Small intestine (tissue), 7 donors: ENCODE measurements at regions not wholly inside any gene's neighbourhood (a gene's known extent, or its start where the extent isn't known, plus 50 kb on each side); places are given as distances from the start of the nearest gene placed in this dataset.

Experiments used
- DNase-seq, 2 donors: peaks; one replicate each; pipeline versions ENCODE4 v3.0.0 to v3.0.0-alpha.2; 2013
- FAIRE-seq: peaks from 2 replicates; lab custom pipeline; 2012; peaks lifted over from hg19 to GRCh38; lab: Jason Lieb, UNC
- H3K27ac ChIP-seq, 3 donors: one replicate each; pipeline ENCODE4 v1.5.1; 2013; ENCODE audit warnings: low read length in 2 of 3, mild to moderate bottlenecking in 2 of 3, control low read depth in 1 of 3, inconsistent platforms in 1 of 3, low read depth in 1 of 3, moderate library complexity in 1 of 3
- H3K27me3 ChIP-seq, 3 donors: one replicate each; pipeline ENCODE4 v1.6.1; 2013; ENCODE audit warnings: low read length in 3 of 3, inconsistent platforms in 1 of 3; ENCODE audit not compliant: control insufficient read depth in 3 of 3, insufficient read depth in 3 of 3
- H3K36me3 ChIP-seq, 3 donors: one replicate each; pipeline ENCODE4 v1.6.1; 2013; ENCODE audit warnings: low read length in 3 of 3, inconsistent platforms in 1 of 3, low read depth in 1 of 3, mild to moderate bottlenecking in 1 of 3, moderate library complexity in 1 of 3; ENCODE audit not compliant: control insufficient read depth in 3 of 3, insufficient read depth in 2 of 3
- H3K4me1 ChIP-seq, 3 donors: one replicate each; pipeline ENCODE4 v1.6.1; 2013; ENCODE audit warnings: low read length in 2 of 3, inconsistent platforms in 1 of 3, low read depth in 1 of 3, mild to moderate bottlenecking in 1 of 3, moderate library complexity in 1 of 3; ENCODE audit not compliant: control insufficient read depth in 3 of 3, insufficient read depth in 2 of 3
- H3K4me3 ChIP-seq, 3 donors: one replicate each; pipeline ENCODE4 v1.5.1; 2013; ENCODE audit warnings: low read length in 3 of 3, control low read depth in 1 of 3, inconsistent platforms in 1 of 3, low read depth in 1 of 3, mild to moderate bottlenecking in 1 of 3, moderate library complexity in 1 of 3
- H3K9me3 ChIP-seq, 2 donors: one replicate each; pipeline ENCODE4 v1.6.1; 2013; ENCODE audit warnings: low read depth in 1 of 2, low read length in 1 of 2; ENCODE audit not compliant: control insufficient read depth in 2 of 2, insufficient read depth in 1 of 2
- WGBS, 3 donors: extraction: QIAGEN DNeasy Blood & Tissue Kit; methylation state at CpG; one replicate each; pipeline ENCODE4 v1.1.7; 2013; 5-methylcytosine and 5-hydroxymethylcytosine counted together
- donor health status: healthy with polysubstance abuse.
- donor health status: control.
- donor health status: control.
- donor health status: Bipolar disorder and iron deficiency.
- donor health status: healthy.

DNA sequence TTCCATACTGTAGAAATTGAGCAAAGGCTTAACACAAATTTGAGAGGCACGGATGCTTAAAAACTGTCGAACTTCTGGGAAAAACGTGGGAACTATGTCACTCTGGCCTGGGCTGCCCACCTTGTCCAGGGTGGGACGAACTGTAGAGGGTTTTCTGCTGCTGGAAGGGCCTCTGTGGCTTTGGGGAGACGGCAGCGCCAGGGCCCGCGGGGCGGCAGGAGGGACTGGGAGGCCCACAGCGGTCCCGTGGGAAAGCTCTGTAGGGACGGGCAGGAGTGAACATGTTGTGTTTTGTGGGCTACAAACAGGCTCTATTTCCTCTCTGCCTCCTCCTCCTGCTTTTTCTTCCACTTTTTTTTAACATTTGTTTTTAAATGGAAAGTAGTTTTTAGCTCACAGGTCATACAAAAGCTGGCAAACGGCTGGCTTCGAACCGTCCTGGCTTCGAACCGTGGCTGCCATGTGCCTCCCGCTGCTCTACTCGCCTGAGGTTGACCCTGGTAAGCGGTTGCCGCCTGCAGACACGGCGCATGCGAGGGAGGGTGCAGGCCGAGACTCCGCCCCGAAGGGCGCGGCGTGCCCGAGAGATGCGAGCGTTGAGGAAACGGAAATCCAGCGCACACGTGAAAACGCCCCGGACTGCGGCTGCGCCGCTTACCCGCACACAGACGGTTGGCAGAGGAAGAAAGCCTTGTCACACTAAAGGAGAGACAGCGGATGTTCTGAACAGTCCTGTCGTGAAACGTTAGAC lies 382.3 kb upstream of the ZFP42 start:
- Histone ChIP-seq H3K27me3 (no peaks in the 10 kb centered on the region), H3K36me3 (no peaks in the 10 kb centered on the region), H3K4me1 (no peaks in the 10 kb centered on the region), H3K27ac (no peak overlapping the region), H3K4me3 (no peak overlapping the region), H3K9me3 (no peaks in the 10 kb centered on the region)
- DNase-seq (no peak), FAIRE-seq (no peak)
- WGBS, 3 donors, result 92 to 93% (median 92%) methylated on average over 45 to 46 of the region's 46 CpGs

DNA sequence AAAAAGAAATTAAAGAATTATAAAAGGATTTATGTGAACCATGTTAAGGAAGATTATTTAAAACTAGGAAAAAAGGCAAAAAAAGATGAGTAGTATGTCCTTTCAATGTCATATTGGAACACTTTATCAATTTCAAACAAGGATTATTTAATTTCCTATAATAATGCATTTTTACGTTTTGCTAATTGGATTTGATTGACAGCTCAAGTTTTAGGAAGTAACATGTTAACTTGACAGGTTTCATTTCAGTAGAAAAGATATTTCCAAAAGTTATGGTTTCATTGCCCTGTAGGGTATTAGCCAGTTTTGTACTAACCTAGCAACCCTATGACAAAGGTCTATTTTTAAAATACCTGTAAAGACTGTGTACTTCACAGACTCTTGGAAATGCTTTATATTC lies 379.6 kb upstream of the ZFP42 start:
- 43 to 56% (median 46%) methylated on average over 1 of the region's 1 CpG for WGBS, 3 donors
- Histone ChIP-seq H3K27ac (no peak overlapping the region), H3K4me3 (no peak overlapping the region), H3K9me3 (no peaks in the 10 kb centered on the region), H3K27me3 (no peaks in the 10 kb centered on the region), H3K4me1 (no peaks in the 10 kb centered on the region), H3K36me3 (no peaks in the 10 kb centered on the region)
- FAIRE-seq (no peak), DNase-seq (no peak)

DNA sequence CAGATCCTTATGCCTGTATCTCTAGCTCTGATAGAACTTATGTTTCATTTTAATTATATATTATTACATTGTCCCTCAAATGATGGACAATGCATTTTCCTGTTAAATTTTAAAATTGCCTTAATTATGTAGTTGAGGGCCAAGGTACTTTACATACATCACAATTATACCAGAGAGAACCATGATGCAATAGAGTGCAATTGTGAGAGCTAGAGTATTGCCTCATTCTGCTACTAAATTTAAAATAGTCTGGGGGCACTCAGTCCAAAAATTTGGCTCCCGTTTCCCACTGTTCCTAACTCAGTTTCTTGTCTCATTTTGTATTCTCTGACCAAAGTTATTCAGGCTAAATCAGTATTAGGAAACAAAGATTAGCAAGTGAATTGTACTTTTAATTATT lies 378.5 kb upstream of the ZFP42 start:
- WGBS, 3 donors, result 56 to 64% (median 60%) methylated on average over 1 of the region's 1 CpG

DNA sequence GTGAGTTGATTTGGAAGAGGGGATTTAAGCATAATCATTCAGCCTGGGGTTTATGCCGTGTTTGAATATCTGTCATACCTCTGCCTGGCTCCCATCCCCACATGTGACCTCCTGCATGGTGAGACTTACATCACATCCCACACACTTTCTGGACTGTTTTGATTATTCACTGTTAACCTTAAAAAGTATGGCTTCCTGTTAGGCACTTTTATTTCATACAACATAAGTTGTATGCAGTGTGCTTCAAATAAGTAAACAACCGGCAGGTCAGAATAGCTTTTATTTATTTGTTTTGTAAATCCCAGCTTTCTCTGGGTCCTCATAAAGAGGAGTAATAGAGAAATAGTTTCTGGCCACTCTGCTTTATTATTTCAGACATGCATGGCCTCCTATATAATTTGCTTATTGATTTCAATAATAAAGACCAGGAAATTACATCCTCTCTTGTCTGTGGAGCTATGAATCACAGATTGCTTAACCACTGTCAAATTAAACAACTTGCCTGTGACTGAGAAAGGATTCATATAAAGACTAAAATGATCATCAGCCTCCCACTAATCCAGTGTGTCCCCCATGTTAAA lies 376.8 kb upstream of the ZFP42 start:
- 61 to 73% (median 64%) methylated on average over 2 of the region's 2 CpGs for WGBS, 3 donors
- Histone ChIP-seq H3K4me3 (no peak overlapping the region), H3K4me1 (no peaks in the 10 kb centered on the region), H3K27ac (no peak overlapping the region), H3K27me3 (no peaks in the 10 kb centered on the region), H3K9me3 (no peaks in the 10 kb centered on the region), H3K36me3 (no peaks in the 10 kb centered on the region)
- FAIRE-seq (no peak), DNase-seq (no peak)

More for the DNA sequence above, 378.5 kb upstream of the ZFP42 start:
- no peaks in the 10 kb centered on the region for H3K36me3 ChIP-seq
- no peak overlapping the region for H3K4me3 ChIP-seq
- H3K27ac ChIP-seq, result no peak overlapping the region
- no peaks in the 10 kb centered on the region for H3K27me3 ChIP-seq
- no peak for DNase-seq
- H3K9me3 ChIP-seq, result no peaks in the 10 kb centered on the region
- no peaks in the 10 kb centered on the region for H3K4me1 ChIP-seq
- FAIRE-seq, result no peak

DNA sequence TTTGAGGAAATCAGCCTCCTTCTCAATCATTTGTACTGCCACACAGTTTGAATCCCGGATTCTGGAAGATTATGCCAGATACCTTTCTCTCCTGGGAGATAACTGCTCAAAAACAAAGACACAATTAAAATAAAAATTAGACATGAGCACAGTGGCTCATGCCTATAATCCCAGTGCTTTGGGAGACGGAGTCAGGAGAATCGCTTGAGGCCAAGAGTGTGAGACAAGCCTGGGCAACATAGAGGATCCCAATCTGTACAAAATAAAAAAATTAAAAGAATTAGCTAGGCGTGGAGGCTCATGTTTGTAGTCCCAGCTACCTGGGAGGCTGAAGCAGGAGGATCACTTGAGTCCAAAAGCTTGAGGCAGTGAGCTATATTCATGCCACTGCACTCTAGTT lies 376.3 kb upstream of the ZFP42 start:
- no peak overlapping the region for H3K27ac ChIP-seq
- no peak for FAIRE-seq
- WGBS, 3 donors, result 55 to 68% (median 57%) methylated on average over 4 of the region's 4 CpGs

DNA sequence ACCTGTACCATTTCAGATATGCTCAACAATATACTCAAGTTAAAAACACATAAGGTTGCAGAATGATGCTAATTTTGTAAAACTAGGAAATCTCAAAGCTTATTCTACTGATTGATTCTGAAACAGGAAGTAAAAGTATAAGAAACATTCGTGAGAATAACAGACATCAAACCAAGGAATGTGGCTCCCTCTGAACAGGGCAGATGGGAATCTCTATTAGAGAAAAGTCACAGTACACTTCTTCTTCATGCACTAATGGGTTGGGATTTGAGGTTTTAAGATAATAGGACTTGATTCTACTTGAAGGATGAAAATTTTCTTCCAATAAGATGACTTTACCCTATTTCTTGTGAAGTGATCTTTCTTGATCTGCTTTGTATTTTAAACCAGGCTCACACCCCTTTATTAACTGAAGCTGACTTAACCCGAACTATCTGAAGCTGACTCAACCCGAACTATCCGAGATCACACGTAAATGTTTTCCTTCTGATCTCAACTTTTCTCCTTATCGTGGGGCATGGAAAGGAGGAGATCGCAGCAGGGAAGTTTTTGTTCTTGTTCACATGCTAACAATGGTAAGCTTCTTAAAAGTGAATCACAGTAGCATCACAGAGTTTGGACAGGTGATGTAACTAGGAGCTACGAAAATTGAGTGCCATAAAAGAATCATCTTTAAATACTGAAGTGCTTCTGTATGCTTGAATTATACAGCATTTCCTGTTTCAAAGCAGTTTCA lies 363.1 kb upstream of the ZFP42 start:
- FAIRE-seq (no peak), DNase-seq (no peak)
- Histone ChIP-seq H3K4me3 (no peak overlapping the region), H3K36me3 (no peaks in the 10 kb centered on the region), H3K4me1 (no peaks in the 10 kb centered on the region), H3K27me3 (no peaks in the 10 kb centered on the region), H3K27ac (no peak overlapping the region), H3K9me3 (peaks cover 2 to 4% of the 10 kb centered on the region in 2 donors)
- 64 to 67% (median 65%) methylated on average over 8 of the region's 8 CpGs for WGBS, 3 donors

More for the DNA sequence above, 376.3 kb upstream of the ZFP42 start:
- DNase-seq, result no peak
- H3K27me3 ChIP-seq, result no peaks in the 10 kb centered on the region
- no peaks in the 10 kb centered on the region for H3K4me1 ChIP-seq
- H3K9me3 ChIP-seq, result no peaks in the 10 kb centered on the region
- H3K4me3 ChIP-seq, result no peak overlapping the region
- H3K36me3 ChIP-seq, result no peaks in the 10 kb centered on the region

DNA sequence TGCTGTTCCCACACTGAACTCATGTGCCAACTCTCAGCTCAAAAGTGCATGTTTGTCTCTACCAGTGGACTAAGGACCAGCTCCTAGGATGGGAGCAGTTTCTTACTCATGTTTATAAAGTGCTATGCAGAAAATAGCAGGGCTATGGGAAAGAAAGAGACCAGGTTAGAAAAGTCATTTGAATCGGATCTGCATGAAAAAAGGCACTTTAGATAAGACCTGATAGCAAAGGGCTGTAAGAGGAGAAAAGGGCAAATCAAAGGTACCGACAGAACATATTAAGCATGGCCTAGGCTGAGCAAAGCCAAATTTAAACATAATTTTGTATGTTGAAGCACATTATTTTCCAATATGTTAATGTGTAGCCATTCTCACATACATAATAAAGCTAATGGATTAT lies 362.3 kb upstream of the ZFP42 start:
- no peaks in the 10 kb centered on the region for H3K36me3 ChIP-seq
- FAIRE-seq (no peak), DNase-seq (no peak)
- no peak overlapping the region for H3K4me3 ChIP-seq
- no peaks in the 10 kb centered on the region for H3K27me3 ChIP-seq
- WGBS, 3 donors, result 48 to 59% (median 58%) methylated on average over 2 of the region's 2 CpGs
- H3K27ac ChIP-seq, result no peak overlapping the region
- H3K9me3 ChIP-seq, result peaks cover 2 to 4% of the 10 kb centered on the region in 2 donors
- H3K4me1 ChIP-seq, result no peaks in the 10 kb centered on the region

DNA sequence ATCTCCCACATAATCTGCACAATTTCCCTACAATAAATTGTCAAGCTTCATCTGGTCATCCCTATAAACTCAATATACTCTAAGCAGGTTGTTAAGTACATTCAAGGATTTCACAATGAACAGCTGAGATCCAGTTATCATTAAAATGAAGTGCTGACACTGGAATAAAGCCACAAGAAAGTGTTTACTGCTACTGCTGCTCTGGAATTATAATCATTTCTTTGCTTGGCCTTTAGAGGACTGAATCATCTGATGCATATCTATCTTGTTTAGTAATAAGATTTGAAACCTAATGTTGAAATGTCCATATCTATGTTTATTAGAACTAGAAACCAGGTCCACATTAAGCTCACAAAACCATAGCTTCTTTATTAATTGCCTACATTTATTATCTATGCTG lies 338.6 kb upstream of the ZFP42 start:
- H3K4me1 ChIP-seq, result no peaks in the 10 kb centered on the region
- no peaks in the 10 kb centered on the region for H3K27me3 ChIP-seq
- FAIRE-seq, result no peak
- H3K4me3 ChIP-seq, result no peak overlapping the region
- no peak for DNase-seq
- H3K36me3 ChIP-seq, result no peaks in the 10 kb centered on the region
- no peak overlapping the region for H3K27ac ChIP-seq
- peaks cover 0 to 4% of the 10 kb centered on the region in 2 donors for H3K9me3 ChIP-seq
